ENCODE measurements at regions not wholly inside any gene's neighbourhood (a gene's known extent, or its start where the extent isn't known, plus 50 kb on each side); places are given as distances from the start of the nearest gene placed in this dataset.
"Not testable (repeated sequence)": the region's sequence is repeated elsewhere in the genome, so short reads cannot be mapped to it uniquely, and the experiment has no call there.

DNA sequence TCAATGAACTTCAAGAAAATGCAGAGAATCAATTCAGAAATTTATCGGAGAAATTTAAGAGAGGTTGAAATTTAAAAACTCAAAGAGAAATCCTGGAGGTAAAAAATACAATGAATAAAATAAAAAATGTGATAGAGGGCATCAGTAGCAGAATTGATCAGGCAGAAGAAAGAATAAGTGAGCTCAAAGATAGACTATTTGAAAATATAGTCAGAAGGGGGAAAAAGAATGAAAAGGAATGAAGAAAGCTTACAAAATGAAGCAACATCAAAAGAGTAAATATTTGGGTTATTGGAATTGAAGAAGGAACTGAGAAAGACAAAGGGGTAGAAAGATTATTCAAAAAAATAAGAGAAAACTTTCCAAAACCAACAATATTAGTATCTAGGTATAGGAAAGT lies 291.4 kb downstream of the SH2D4B start:
- no peak for DNase-seq

DNA sequence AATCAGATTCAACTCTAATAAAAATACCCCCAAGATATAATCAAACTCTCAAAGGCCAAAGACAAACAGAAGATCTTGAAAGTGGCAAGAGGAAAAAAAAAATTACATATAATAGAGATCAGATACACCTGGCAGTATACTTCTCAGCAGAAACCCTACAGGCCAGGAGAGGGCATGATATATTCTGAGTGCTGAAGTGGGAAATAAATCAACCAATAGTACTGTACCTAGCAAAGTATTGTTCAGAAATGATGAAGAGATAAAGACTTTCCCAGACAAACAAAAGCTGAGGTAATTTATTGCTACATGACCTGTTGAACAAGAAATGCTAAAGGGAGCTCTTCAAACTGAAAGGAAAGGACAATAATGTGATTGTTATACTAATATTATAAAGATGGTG lies 291.9 kb downstream of the SH2D4B start:
- intact Hi-C loops (cut with micrococcal nuclease) = no loop called here
- no peak for DNase-seq
- H3K9me3 ChIP-seq (replicated peaks) = peaks cover 51% of the 10 kb centered on the region
- no peaks in the 10 kb centered on the region for H3K36me3 ChIP-seq
- no peaks in the 10 kb centered on the region for H3K4me1 ChIP-seq
- H3K27me3 ChIP-seq (ENCODE audit: low read depth) = no peaks in the 10 kb centered on the region
- H3K27ac ChIP-seq (replicated peaks) = no peak overlapping the region
- H3K4me3 ChIP-seq = no peak overlapping the region
- TF ChIP-seq, protein P1, sequence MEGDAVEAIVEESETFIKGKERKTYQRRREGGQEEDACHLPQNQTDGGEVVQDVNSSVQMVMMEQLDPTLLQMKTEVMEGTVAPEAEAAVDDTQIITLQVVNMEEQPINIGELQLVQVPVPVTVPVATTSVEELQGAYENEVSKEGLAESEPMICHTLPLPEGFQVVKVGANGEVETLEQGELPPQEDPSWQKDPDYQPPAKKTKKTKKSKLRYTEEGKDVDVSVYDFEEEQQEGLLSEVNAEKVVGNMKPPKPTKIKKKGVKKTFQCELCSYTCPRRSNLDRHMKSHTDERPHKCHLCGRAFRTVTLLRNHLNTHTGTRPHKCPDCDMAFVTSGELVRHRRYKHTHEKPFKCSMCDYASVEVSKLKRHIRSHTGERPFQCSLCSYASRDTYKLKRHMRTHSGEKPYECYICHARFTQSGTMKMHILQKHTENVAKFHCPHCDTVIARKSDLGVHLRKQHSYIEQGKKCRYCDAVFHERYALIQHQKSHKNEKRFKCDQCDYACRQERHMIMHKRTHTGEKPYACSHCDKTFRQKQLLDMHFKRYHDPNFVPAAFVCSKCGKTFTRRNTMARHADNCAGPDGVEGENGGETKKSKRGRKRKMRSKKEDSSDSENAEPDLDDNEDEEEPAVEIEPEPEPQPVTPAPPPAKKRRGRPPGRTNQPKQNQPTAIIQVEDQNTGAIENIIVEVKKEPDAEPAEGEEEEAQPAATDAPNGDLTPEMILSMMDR (IDR thresholded peaks at IDR 0.05; ENCODE audit: borderline replicate concordance) = no peak

More for the DNA sequence above, 291.4 kb downstream of the SH2D4B start:
- Histone ChIP-seq H3K36me3 (no peaks in the 10 kb centered on the region), H3K4me1 (no peaks in the 10 kb centered on the region), H3K27ac (replicated peaks) (no peak overlapping the region), H3K27me3 (ENCODE audit: low read depth) (no peaks in the 10 kb centered on the region), H3K4me3 (no peak overlapping the region), H3K9me3 (replicated peaks) (peaks cover 47% of the 10 kb centered on the region)
- TF ChIP-seq, protein P1 (IDR thresholded peaks at IDR 0.05; ENCODE audit: borderline replicate concordance) = no peak
- intact Hi-C loops (cut with micrococcal nuclease) = no loop called here

- H3K4me1 ChIP-seq; H3K4me3 ChIP-seq; DNase-seq; intact Hi-C loops (cut with micrococcal nuclease); H3K27me3 ChIP-seq (ENCODE audit: low read depth); H3K27ac ChIP-seq (replicated peaks); H3K36me3 ChIP-seq: not testable (repeated sequence)
- H3K9me3 ChIP-seq (replicated peaks) = peaks cover 75% of the 10 kb centered on the region
Observed at GRCh38 chr10:80832693-80833092, 295.0 kb downstream of the SH2D4B start.

- no peak for DNase-seq
Observed at GRCh38 chr10:80855348-80855971, 317.8 kb downstream of the SH2D4B start.

DNA sequence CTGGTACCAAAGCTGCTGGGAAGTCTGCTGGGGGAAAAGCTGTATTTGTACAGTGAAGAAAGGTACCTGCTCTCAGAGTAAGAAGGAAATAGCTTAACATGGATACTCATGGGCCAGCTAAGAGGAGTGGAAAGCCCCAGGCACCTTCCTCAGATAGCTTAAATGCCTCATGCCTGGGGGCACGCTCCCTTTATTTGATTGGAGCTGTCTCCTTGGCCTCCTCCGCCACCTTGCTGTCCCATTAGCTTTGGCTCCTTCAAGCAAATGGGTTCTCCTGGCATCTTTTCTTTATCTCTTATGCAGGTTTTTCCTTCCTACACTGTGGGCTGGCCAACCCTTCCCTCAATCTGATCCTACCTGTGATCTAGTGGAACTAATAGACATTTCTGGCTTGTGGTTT lies 318.5 kb downstream of the SH2D4B start:
- DNase-seq = no peak
- intact Hi-C loops (cut with micrococcal nuclease) = no loop called here
- H3K9me3 ChIP-seq (replicated peaks) = no peaks in the 10 kb centered on the region
- H3K4me1 ChIP-seq = no peaks in the 10 kb centered on the region
- TF ChIP-seq, protein P1 (IDR thresholded peaks at IDR 0.05; ENCODE audit: borderline replicate concordance) = no peak
- no peaks in the 10 kb centered on the region for H3K36me3 ChIP-seq
- peaks cover 15% of the 10 kb centered on the region for H3K27me3 ChIP-seq (ENCODE audit: low read depth)
- no peak overlapping the region for H3K4me3 ChIP-seq
- H3K27ac ChIP-seq (replicated peaks) = no peak overlapping the region

More at GRCh38 chr10:80855348-80855971, 317.8 kb downstream of the SH2D4B start:
- intact Hi-C loops (cut with micrococcal nuclease) = no loop called here
- Histone ChIP-seq H3K4me1 (no peaks in the 10 kb centered on the region), H3K4me3 (no peak overlapping the region), H3K27me3 (ENCODE audit: low read depth) (peaks cover 15% of the 10 kb centered on the region), H3K27ac (replicated peaks) (no peak overlapping the region), H3K36me3 (no peaks in the 10 kb centered on the region), H3K9me3 (replicated peaks) (no peaks in the 10 kb centered on the region)
- TF ChIP-seq, protein P1 (IDR thresholded peaks at IDR 0.05; ENCODE audit: borderline replicate concordance) = peak; percentile 27

- H3K36me3 ChIP-seq; H3K4me3 ChIP-seq; H3K27me3 ChIP-seq (ENCODE audit: low read depth); H3K9me3 ChIP-seq (replicated peaks); H3K27ac ChIP-seq (replicated peaks); H3K4me1 ChIP-seq; intact Hi-C loops (cut with micrococcal nuclease); DNase-seq: not testable (repeated sequence)
Observed at GRCh38 chr10:80859279-80859678, 321.6 kb downstream of the SH2D4B start.
